Activated CD4-positive, alpha-beta T cell treated with anti-CD3 and anti-CD28 coated beads for 4 hours (primary cell): ENCODE measurements at regions not wholly inside any gene's neighbourhood (a gene's known extent, or its start where the extent isn't known, plus 50 kb on each side); places are given as distances from the start of the nearest gene placed in this dataset.
A peak's percentile ranks its signal among the peaks of the same experiment; 100 is the strongest.
"Not testable (repeated sequence)": the region's sequence is repeated elsewhere in the genome, so short reads cannot be mapped to it uniquely, and the experiment has no call there.

ENCODE experiments used
- DNase-seq, 2 donors: peaks; one replicate each; pipeline ENCODE4 v3.0.0-alpha.2; 2020

GRCh38 chr1:219428651-219429050 lies 184.3 kb downstream of the ZC3H11B start:
- no peak for DNase-seq

- no peak for DNase-seq
Measured at GRCh38 chr1:219427989-219428388, 184.9 kb downstream of the ZC3H11B start.

- DNase-seq, result no peak
Measured at GRCh38 chr1:219427403-219427802, 185.5 kb downstream of the ZC3H11B start.

GRCh38 chr1:219422811-219423598 lies 189.9 kb downstream of the ZC3H11B start:
- no peak for DNase-seq

- DNase-seq, result no peak
Measured at GRCh38 chr1:219420913-219421312, 192.0 kb downstream of the ZC3H11B start.

GRCh38 chr1:219419860-219420259 lies 193.0 kb downstream of the ZC3H11B start:
- DNase-seq, result no peak

- no peak for DNase-seq
Measured at GRCh38 chr1:219419065-219419464, 193.8 kb downstream of the ZC3H11B start.

GRCh38 chr1:219417610-219418009 lies 195.3 kb downstream of the ZC3H11B start:
- DNase-seq, result no peak

- peak; percentile 14 to 35 for DNase-seq
Measured at GRCh38 chr1:219416598-219417238, 196.2 kb downstream of the ZC3H11B start.

GRCh38 chr1:219415915-219416314 lies 197.0 kb downstream of the ZC3H11B start:
- DNase-seq, result no peak

GRCh38 chr1:219415433-219415832 lies 197.5 kb downstream of the ZC3H11B start:
- DNase-seq, result no peak

- DNase-seq, result no peak
Measured at GRCh38 chr1:219414250-219414649, 198.7 kb downstream of the ZC3H11B start.

GRCh38 chr1:219413536-219413935 lies 199.4 kb downstream of the ZC3H11B start:
- DNase-seq, result no peak

- DNase-seq, result no peak
Measured at GRCh38 chr1:219412772-219413171, 200.1 kb downstream of the ZC3H11B start.

- DNase-seq, result not testable (repeated sequence)
Measured at GRCh38 chr1:219410721-219411120, 202.2 kb downstream of the ZC3H11B start.

GRCh38 chr1:219405531-219406331 lies 207.2 kb downstream of the ZC3H11B start:
- no peak for DNase-seq

GRCh38 chr1:219404629-219405028 lies 208.3 kb downstream of the ZC3H11B start:
- no peak for DNase-seq

- DNase-seq, result no peak
Measured at GRCh38 chr1:219402925-219403324, 210.0 kb downstream of the ZC3H11B start.

- no peak for DNase-seq
Measured at GRCh38 chr1:219401724-219402625, 210.9 kb downstream of the ZC3H11B start.

- no peak for DNase-seq
Measured at GRCh38 chr1:219399446-219399845, 213.5 kb downstream of the ZC3H11B start.

GRCh38 chr1:219398815-219399396 lies 214.0 kb downstream of the ZC3H11B start:
- DNase-seq, result no peak

- no peak for DNase-seq
Measured at GRCh38 chr1:219397511-219397910, 215.4 kb downstream of the ZC3H11B start.
